Progenitor cell of endocrine pancreas (in vitro differentiated cells): ENCODE measurements at regions not wholly inside any gene's neighbourhood (a gene's known extent, or its start where the extent isn't known, plus 50 kb on each side); places are given as distances from the start of the nearest gene placed in this dataset.
"Not testable (repeated sequence)": the region's sequence is repeated elsewhere in the genome, so short reads cannot be mapped to it uniquely, and the experiment has no call there.

Source experiments
- DNase-seq: peaks from one replicate; pipeline ENCODE4 v3.0.0; 2021; ENCODE audit warnings: low spot score; ENCODE audit not compliant: unreplicated experiment
- H3K27ac Mint-ChIP-seq: 2 replicates; pipeline ENCODE4 v1.8.0; 2021; ENCODE audit warnings: mild to moderate bottlenecking, moderate library complexity, mixed read lengths
- H3K27me3 Mint-ChIP-seq: 2 replicates; pipeline ENCODE4 v1.8.0; 2021; ENCODE audit warnings: mixed read lengths
- H3K36me3 Mint-ChIP-seq: 2 replicates; pipeline ENCODE4 v1.8.0; 2022; ENCODE audit warnings: mixed read lengths; ENCODE audit not compliant: insufficient read depth
- H3K4me1 Mint-ChIP-seq: 2 replicates; pipeline ENCODE4 v1.8.0; 2021; ENCODE audit warnings: low read depth, mixed read lengths
- H3K4me3 Mint-ChIP-seq: 2 replicates; pipeline ENCODE4 v1.8.0; 2021; ENCODE audit warnings: low read depth, mild to moderate bottlenecking, moderate library complexity, mixed read lengths
- H3K9me3 Mint-ChIP-seq: 2 replicates; pipeline ENCODE4 v1.8.0; 2021; ENCODE audit warnings: low read depth, mixed read lengths

- not testable (repeated sequence) for DNase-seq, H3K27ac Mint-ChIP-seq, H3K36me3 Mint-ChIP-seq, H3K4me1 Mint-ChIP-seq, H3K4me3 Mint-ChIP-seq, H3K9me3 Mint-ChIP-seq, H3K27me3 Mint-ChIP-seq
Measured at GRCh38 chr2:87629491-87630458, 118.1 kb upstream of the PLGLB2 start.

- not testable (repeated sequence) for H3K9me3 Mint-ChIP-seq, H3K27me3 Mint-ChIP-seq, H3K4me3 Mint-ChIP-seq, H3K27ac Mint-ChIP-seq, H3K36me3 Mint-ChIP-seq, DNase-seq, H3K4me1 Mint-ChIP-seq
Measured at GRCh38 chr2:87630892-87631291, 117.0 kb upstream of the PLGLB2 start.

GRCh38 chr2:87631402-87631801, 116.5 kb upstream of the PLGLB2 start:
- H3K4me1 Mint-ChIP-seq, H3K27me3 Mint-ChIP-seq, H3K36me3 Mint-ChIP-seq, DNase-seq, H3K27ac Mint-ChIP-seq, H3K4me3 Mint-ChIP-seq, H3K9me3 Mint-ChIP-seq: not testable (repeated sequence)

GRCh38 chr2:87633287-87633963, 114.5 kb upstream of the PLGLB2 start:
- not testable (repeated sequence) for DNase-seq

GRCh38 chr2:87634106-87634505, 113.8 kb upstream of the PLGLB2 start:
- H3K4me3 Mint-ChIP-seq, H3K27me3 Mint-ChIP-seq, H3K4me1 Mint-ChIP-seq, H3K27ac Mint-ChIP-seq, DNase-seq, H3K9me3 Mint-ChIP-seq, H3K36me3 Mint-ChIP-seq: not testable (repeated sequence)

More at GRCh38 chr2:87633287-87633963, 114.5 kb upstream of the PLGLB2 start:
- not testable (repeated sequence) for H3K27ac Mint-ChIP-seq, H3K36me3 Mint-ChIP-seq, H3K27me3 Mint-ChIP-seq, H3K4me3 Mint-ChIP-seq, H3K9me3 Mint-ChIP-seq, H3K4me1 Mint-ChIP-seq

GRCh38 chr2:87634971-87635650, 112.8 kb upstream of the PLGLB2 start:
- not testable (repeated sequence) for H3K9me3 Mint-ChIP-seq, DNase-seq, H3K4me1 Mint-ChIP-seq, H3K27ac Mint-ChIP-seq, H3K4me3 Mint-ChIP-seq, H3K36me3 Mint-ChIP-seq, H3K27me3 Mint-ChIP-seq

GRCh38 chr2:87636246-87636645, 111.6 kb upstream of the PLGLB2 start:
- H3K4me3 Mint-ChIP-seq, H3K36me3 Mint-ChIP-seq, H3K27me3 Mint-ChIP-seq, H3K4me1 Mint-ChIP-seq, DNase-seq, H3K9me3 Mint-ChIP-seq, H3K27ac Mint-ChIP-seq: not testable (repeated sequence)

- not testable (repeated sequence) for DNase-seq, H3K27me3 Mint-ChIP-seq, H3K27ac Mint-ChIP-seq, H3K4me3 Mint-ChIP-seq, H3K9me3 Mint-ChIP-seq, H3K36me3 Mint-ChIP-seq, H3K4me1 Mint-ChIP-seq
Measured at GRCh38 chr2:87636735-87637134, 111.2 kb upstream of the PLGLB2 start.

GRCh38 chr2:87637249-87637990, 110.5 kb upstream of the PLGLB2 start:
- H3K4me3 Mint-ChIP-seq, H3K36me3 Mint-ChIP-seq, DNase-seq, H3K27ac Mint-ChIP-seq, H3K27me3 Mint-ChIP-seq, H3K4me1 Mint-ChIP-seq, H3K9me3 Mint-ChIP-seq: not testable (repeated sequence)

GRCh38 chr2:87638114-87638807, 109.6 kb upstream of the PLGLB2 start:
- not testable (repeated sequence) for H3K27me3 Mint-ChIP-seq, H3K27ac Mint-ChIP-seq, H3K9me3 Mint-ChIP-seq, DNase-seq, H3K36me3 Mint-ChIP-seq, H3K4me3 Mint-ChIP-seq, H3K4me1 Mint-ChIP-seq

GRCh38 chr2:87638872-87639271, 109.0 kb upstream of the PLGLB2 start:
- H3K4me1 Mint-ChIP-seq, H3K9me3 Mint-ChIP-seq: not testable (repeated sequence)

More at GRCh38 chr2:87638872-87639271, 109.0 kb upstream of the PLGLB2 start:
- H3K27me3 Mint-ChIP-seq, H3K36me3 Mint-ChIP-seq, DNase-seq, H3K27ac Mint-ChIP-seq, H3K4me3 Mint-ChIP-seq: not testable (repeated sequence)
